Duodenal mucosa (tissue), 2 donors: ENCODE measurements at regions not wholly inside any gene's neighbourhood (a gene's known extent, or its start where the extent isn't known, plus 50 kb on each side); places are given as distances from the start of the nearest gene placed in this dataset.
"Not testable (repeated sequence)": the region's sequence is repeated elsewhere in the genome, so short reads cannot be mapped to it uniquely, and the experiment has no call there.

Source experiments
- H3K27ac ChIP-seq: one replicate; pipeline ENCODE4 v1.7.0; 2013; ENCODE audit warnings: low read depth, low read length
- H3K27me3 ChIP-seq, 2 donors: one replicate each; pipeline ENCODE4 v1.7.0; 2013; ENCODE audit warnings: low read length in 2 of 2, control low read depth in 1 of 2; ENCODE audit not compliant: insufficient read depth in 2 of 2, control insufficient read depth in 1 of 2
- H3K36me3 ChIP-seq, 2 donors: one replicate each; pipeline ENCODE4 v1.7.0; 2013; ENCODE audit warnings: low read length in 2 of 2, control low read depth in 1 of 2; ENCODE audit not compliant: insufficient read depth in 2 of 2, control insufficient read depth in 1 of 2
- H3K4me1 ChIP-seq, 2 donors: one replicate each; pipeline ENCODE4 v1.7.0; 2013; ENCODE audit warnings: low read length in 2 of 2, control low read depth in 1 of 2; ENCODE audit not compliant: insufficient read depth in 2 of 2, control insufficient read depth in 1 of 2
- H3K4me3 ChIP-seq, 2 donors: one replicate each; pipeline ENCODE4 v1.7.0; 2013; ENCODE audit warnings: low read length in 2 of 2, low read depth in 1 of 2
- H3K9ac ChIP-seq, 2 donors: one replicate each; pipeline ENCODE4 v1.7.0; 2013; ENCODE audit warnings: low read length in 2 of 2, low read depth in 1 of 2
- H3K9me3 ChIP-seq, 2 donors: one replicate each; pipeline ENCODE4 v1.7.0; 2013; ENCODE audit warnings: low read length in 2 of 2, control low read depth in 1 of 2; ENCODE audit not compliant: control insufficient read depth in 1 of 2

- H3K9me3 ChIP-seq, H3K4me3 ChIP-seq, H3K9ac ChIP-seq, H3K36me3 ChIP-seq, H3K4me1 ChIP-seq, H3K27me3 ChIP-seq, H3K27ac ChIP-seq: not testable (repeated sequence)
Measured at GRCh38 chr6:76745388-76745787, 672.9 kb upstream of the IMPG1 start.

GRCh38 chr6:76744151-76744720 is 671.8 kb upstream of the IMPG1 start:
- H3K36me3 ChIP-seq, H3K27ac ChIP-seq, H3K27me3 ChIP-seq, H3K4me3 ChIP-seq, H3K9me3 ChIP-seq, H3K9ac ChIP-seq, H3K4me1 ChIP-seq: not testable (repeated sequence)

- Histone ChIP-seq H3K9me3 (no peaks in the 10 kb centered on the region), H3K4me3 (no peak overlapping the region), H3K4me1 (no peaks in the 10 kb centered on the region)
Measured at GRCh38 chr6:76742919-76743318, 670.5 kb upstream of the IMPG1 start.

GRCh38 chr6:76719449-76719848 is 647.0 kb upstream of the IMPG1 start:
- Histone ChIP-seq H3K36me3 (no peaks in the 10 kb centered on the region), H3K27me3 (no peaks in the 10 kb centered on the region), H3K4me3 (no peak overlapping the region), H3K9me3 (no peaks in the 10 kb centered on the region), H3K4me1 (no peaks in the 10 kb centered on the region), H3K9ac (no peak overlapping the region), H3K27ac (no peak overlapping the region)

More at GRCh38 chr6:76742919-76743318, 670.5 kb upstream of the IMPG1 start:
- H3K27ac ChIP-seq = no peak overlapping the region
- H3K36me3 ChIP-seq = no peaks in the 10 kb centered on the region
- H3K9ac ChIP-seq = no peak overlapping the region
- no peaks in the 10 kb centered on the region for H3K27me3 ChIP-seq

GRCh38 chr6:76708641-76709331 is 636.3 kb upstream of the IMPG1 start:
- no peaks in the 10 kb centered on the region for H3K36me3 ChIP-seq
- H3K27me3 ChIP-seq = no peaks in the 10 kb centered on the region
- H3K9me3 ChIP-seq = no peaks in the 10 kb centered on the region

GRCh38 chr6:76707630-76708029 is 635.2 kb upstream of the IMPG1 start:
- H3K9ac ChIP-seq = no peak overlapping the region
- H3K27ac ChIP-seq = no peak overlapping the region
- H3K27me3 ChIP-seq = no peaks in the 10 kb centered on the region
- H3K4me1 ChIP-seq = no peaks in the 10 kb centered on the region
- no peak overlapping the region for H3K4me3 ChIP-seq
- no peaks in the 10 kb centered on the region for H3K36me3 ChIP-seq
- no peaks in the 10 kb centered on the region for H3K9me3 ChIP-seq

More at GRCh38 chr6:76708641-76709331, 636.3 kb upstream of the IMPG1 start:
- Histone ChIP-seq H3K4me3 (no peak overlapping the region), H3K27ac (no peak overlapping the region), H3K9ac (no peak overlapping the region), H3K4me1 (no peaks in the 10 kb centered on the region)

GRCh38 chr6:76706631-76707030 is 634.2 kb upstream of the IMPG1 start:
- H3K27ac ChIP-seq = no peak overlapping the region
- no peaks in the 10 kb centered on the region for H3K27me3 ChIP-seq
- H3K9me3 ChIP-seq = no peaks in the 10 kb centered on the region
- H3K36me3 ChIP-seq = no peaks in the 10 kb centered on the region
- H3K4me3 ChIP-seq = no peak overlapping the region
- no peak overlapping the region for H3K9ac ChIP-seq
- no peaks in the 10 kb centered on the region for H3K4me1 ChIP-seq

- no peak overlapping the region for H3K4me3 ChIP-seq
- H3K27ac ChIP-seq = no peak overlapping the region
- H3K36me3 ChIP-seq = no peaks in the 10 kb centered on the region
- no peaks in the 10 kb centered on the region for H3K4me1 ChIP-seq
- no peaks in the 10 kb centered on the region for H3K27me3 ChIP-seq
- H3K9me3 ChIP-seq = no peaks in the 10 kb centered on the region
- H3K9ac ChIP-seq = no peak overlapping the region
Measured at GRCh38 chr6:76706086-76706485, 633.6 kb upstream of the IMPG1 start.

GRCh38 chr6:76703786-76704185 is 631.3 kb upstream of the IMPG1 start:
- Histone ChIP-seq H3K9ac (no peak overlapping the region), H3K4me1 (no peaks in the 10 kb centered on the region), H3K27ac (no peak overlapping the region), H3K36me3 (no peaks in the 10 kb centered on the region), H3K27me3 (no peaks in the 10 kb centered on the region), H3K4me3 (no peak overlapping the region), H3K9me3 (no peaks in the 10 kb centered on the region)

- no peaks in the 10 kb centered on the region for H3K4me1 ChIP-seq
- no peak overlapping the region for H3K9ac ChIP-seq
- H3K36me3 ChIP-seq = no peaks in the 10 kb centered on the region
- no peaks in the 10 kb centered on the region for H3K27me3 ChIP-seq
- no peaks in the 10 kb centered on the region for H3K9me3 ChIP-seq
- H3K4me3 ChIP-seq = no peak overlapping the region
- H3K27ac ChIP-seq = no peak overlapping the region
Measured at GRCh38 chr6:76703285-76703684, 630.8 kb upstream of the IMPG1 start.
